Hematopoietic multipotent progenitor cell treated with erythropoietin and hydrocortisone succinate and interleukin-3 and kit ligand, for 4 days (in vitro differentiated cells): ENCODE measurements at regions not wholly inside any gene's neighbourhood (a gene's known extent, or its start where the extent isn't known, plus 50 kb on each side); places are given as distances from the start of the nearest gene placed in this dataset.
A peak's percentile ranks its signal among the peaks of the same experiment; 100 is the strongest.
"Not testable (repeated sequence)": the region's sequence is repeated elsewhere in the genome, so short reads cannot be mapped to it uniquely, and the experiment has no call there.

Source experiments
- DNase-seq: peaks from one replicate; pipeline ENCODE4 v3.0.0-alpha.2; 2015

- no peak for DNase-seq
Observed at GRCh38 chr7:140283472-140283871, 106.7 kb upstream of the KDM7A start.

- DNase-seq, result no peak
Observed at GRCh38 chr7:140281960-140282359, 105.2 kb upstream of the KDM7A start.

- no peak for DNase-seq
Observed at GRCh38 chr7:140281255-140281654, 104.5 kb upstream of the KDM7A start.

- DNase-seq, result no peak
Observed at GRCh38 chr7:140276001-140276400, 99.2 kb upstream of the KDM7A start.

GRCh38 chr7:140275069-140275965, 98.5 kb upstream of the KDM7A start:
- DNase-seq, result peak; percentile 45

- no peak for DNase-seq
Observed at GRCh38 chr7:140273417-140273816, 96.6 kb upstream of the KDM7A start.

GRCh38 chr7:140271643-140271968, 94.8 kb upstream of the KDM7A start:
- not testable (repeated sequence) for DNase-seq

GRCh38 chr7:140269004-140269638, 92.3 kb upstream of the KDM7A start:
- peak; percentile 44 for DNase-seq

- DNase-seq, result peak; percentile 85
Observed at GRCh38 chr7:140267381-140268226, 90.8 kb upstream of the KDM7A start.

GRCh38 chr7:140263277-140263676, 86.5 kb upstream of the KDM7A start:
- no peak for DNase-seq

GRCh38 chr7:140262242-140262903, 85.6 kb upstream of the KDM7A start:
- no peak for DNase-seq

GRCh38 chr7:140261522-140261921, 84.7 kb upstream of the KDM7A start:
- peak; percentile 76 for DNase-seq

GRCh38 chr7:140261105-140261486, 84.3 kb upstream of the KDM7A start:
- no peak for DNase-seq

GRCh38 chr7:140260352-140261104, 83.7 kb upstream of the KDM7A start:
- no peak for DNase-seq

- DNase-seq, result not testable (repeated sequence)
Observed at GRCh38 chr7:140257278-140257677, 80.5 kb upstream of the KDM7A start.

- DNase-seq, result not testable (repeated sequence)
Observed at GRCh38 chr7:140254976-140255375, 78.2 kb upstream of the KDM7A start.

- DNase-seq, result no peak
Observed at GRCh38 chr7:140249036-140249806, 72.4 kb upstream of the KDM7A start.

- DNase-seq, result no peak
Observed at GRCh38 chr7:140247559-140247958, 70.8 kb upstream of the KDM7A start.

GRCh38 chr7:140245611-140246105, 68.9 kb upstream of the KDM7A start:
- peak; percentile 38 for DNase-seq

- peak; percentile 95 for DNase-seq
Observed at GRCh38 chr7:140242057-140243031, 65.6 kb upstream of the KDM7A start.
